GM21528 (cell line): ENCODE measurements at regions not wholly inside any gene's neighbourhood (a gene's known extent, or its start where the extent isn't known, plus 50 kb on each side); places are given as distances from the start of the nearest gene placed in this dataset.

Source experiments
- ATAC-seq: cut with Tn5 transposase; IDR thresholded peaks from one replicate; pipeline ENCODE4 v1.9.1; 2021; ENCODE audit warnings: mild to moderate bottlenecking, moderate library complexity; ENCODE audit not compliant: unreplicated experiment, low FRiP score

GRCh38 chr4:16284050-16284449, 57.8 kb upstream of the TAPT1 start:
- ATAC-seq, result no peak

DNA sequence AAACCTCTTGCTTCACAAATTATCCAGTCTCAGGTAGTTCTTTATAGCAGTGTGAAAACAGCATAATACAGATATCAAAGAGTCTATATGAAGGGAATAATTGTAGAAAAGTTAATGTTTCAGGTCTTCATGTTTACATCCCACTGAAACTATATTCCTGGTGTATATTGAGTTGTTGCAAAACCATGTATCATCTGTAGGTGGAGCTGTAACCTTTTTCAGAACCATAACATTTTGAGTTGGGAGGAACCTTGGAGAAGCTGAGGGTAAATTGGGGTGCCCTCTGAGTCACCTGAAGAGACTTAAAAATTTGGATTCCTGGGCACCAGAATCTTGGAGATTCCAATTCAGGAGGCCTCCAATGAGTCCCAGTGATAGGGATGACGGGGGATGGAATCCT, 51.9 kb upstream of the TAPT1 start:
- ATAC-seq, result no peak
